GM12878 (cell line): ENCODE measurements at regions not wholly inside any gene's neighbourhood (a gene's known extent, or its start where the extent isn't known, plus 50 kb on each side); places are given as distances from the start of the nearest gene placed in this dataset.
"Not testable (repeated sequence)": the region's sequence is repeated elsewhere in the genome, so short reads cannot be mapped to it uniquely, and the experiment has no call there.

Source experiments
- CEBPB ChIP-seq, 2 experiments: fragments of 150-350 bp in 1 of 2; IDR thresholded peaks; 2 replicates each; pipeline ENCODE4 v1.6.1; 2012 to 2014; ENCODE audit warnings: low read depth in 2 of 2, low read length in 2 of 2, borderline replicate concordance in 1 of 2, inconsistent platforms in 1 of 2
- EP300 ChIP-seq, 2 experiments: fragments of 150-350 bp in 1 of 2; IDR thresholded peaks; 2 replicates each; pipeline ENCODE4 v1.6.1; 2011 to 2012; ENCODE audit warnings: low read depth in 2 of 2, low read length in 2 of 2, borderline replicate concordance in 1 of 2, improper control_type of control experiment in 1 of 2, inconsistent platforms in 1 of 2; ENCODE audit not compliant: control insufficient read depth in 1 of 2
- NR2C2 ChIP-seq: IDR thresholded peaks from 2 replicates; pipeline ENCODE4 v1.6.1; 2011; ENCODE audit warnings: borderline replicate concordance, low read depth; ENCODE audit not compliant: control insufficient read depth, insufficient read length
- POLR2A ChIP-seq: IDR thresholded peaks from 2 replicates; pipeline ENCODE4 v1.6.1; 2011; ENCODE audit warnings: low read depth, mild to moderate bottlenecking, low read length
- SIN3A ChIP-seq: IDR thresholded peaks from 2 replicates; pipeline ENCODE4 v1.6.1; 2012; ENCODE audit warnings: low read depth, low read length, improper control_type of control experiment
- SMC3 ChIP-seq: IDR thresholded peaks from 2 replicates; pipeline ENCODE4 v1.6.1; 2011; ENCODE audit warnings: low read length, improper control_type of control experiment, borderline replicate concordance
- TF ChIP-seq, protein P1 (sequence below), 3 experiments: IDR thresholded peaks in 2 of 3; conservative IDR thresholded peaks in 1 of 3; 2 replicates each; pipeline ENCODE4 v1.5.1; 2011; ENCODE audit warnings: low read depth in 3 of 3, low read length in 3 of 3, mild to moderate bottlenecking in 3 of 3, control low read depth in 2 of 3, moderate library complexity in 2 of 3, inconsistent platforms in 1 of 3, mixed read lengths in 1 of 3; ENCODE audit not compliant: control insufficient read depth in 2 of 3, insufficient read depth in 1 of 3; ENCODE audit errors: extremely low read depth in 1 of 3
- TF ChIP-seq, protein P2 (sequence below): IDR thresholded peaks from 2 replicates; pipeline ENCODE4 v1.6.1; 2011; ENCODE audit warnings: borderline replicate concordance, low read depth, mild to moderate bottlenecking, moderate library complexity, mixed read lengths, low read length; ENCODE audit not compliant: insufficient read depth; ENCODE audit errors: extremely low read length
- TF ChIP-seq, protein P3 (sequence below): fragments of 150-350 bp; IDR thresholded peaks from 2 replicates; pipeline ENCODE4 v1.6.1; 2016; ENCODE audit warnings: low read depth, low read length

DNA sequence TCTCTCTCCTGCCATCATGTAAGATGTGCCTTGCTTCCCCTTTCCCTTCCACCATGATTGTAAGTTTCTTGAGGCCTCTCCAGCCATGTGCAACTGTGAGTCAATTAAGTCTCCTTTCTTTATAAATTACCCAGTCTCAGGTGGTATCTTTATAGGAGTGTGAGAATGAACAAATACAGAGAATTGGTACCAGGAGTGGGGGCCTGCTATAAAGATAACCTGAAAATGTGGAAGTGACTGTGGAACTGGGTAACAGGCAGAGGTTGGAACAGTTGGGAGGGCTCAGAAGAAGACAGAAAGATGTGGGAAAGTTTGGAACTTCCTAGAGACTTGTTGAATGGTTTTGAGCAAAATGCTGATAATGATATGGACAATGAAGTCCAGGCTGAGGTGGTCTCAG is 50.8 kb upstream of the LTA4H start:
- TF ChIP-seq SIN3A; NR2C2; EP300 (IDR thresholded peaks at IDR 0.05; ENCODE audit: borderline replicate concordance in 1 of 2, control insufficient read depth in 1 of 2, low read depth in 2 of 2, low read length in 2 of 2); CEBPB (IDR thresholded peaks at IDR 0.05; ENCODE audit: borderline replicate concordance in 1 of 2, low read depth in 2 of 2, low read length in 2 of 2); SMC3; POLR2A: not testable (repeated sequence)
- TF ChIP-seq, protein P1, sequence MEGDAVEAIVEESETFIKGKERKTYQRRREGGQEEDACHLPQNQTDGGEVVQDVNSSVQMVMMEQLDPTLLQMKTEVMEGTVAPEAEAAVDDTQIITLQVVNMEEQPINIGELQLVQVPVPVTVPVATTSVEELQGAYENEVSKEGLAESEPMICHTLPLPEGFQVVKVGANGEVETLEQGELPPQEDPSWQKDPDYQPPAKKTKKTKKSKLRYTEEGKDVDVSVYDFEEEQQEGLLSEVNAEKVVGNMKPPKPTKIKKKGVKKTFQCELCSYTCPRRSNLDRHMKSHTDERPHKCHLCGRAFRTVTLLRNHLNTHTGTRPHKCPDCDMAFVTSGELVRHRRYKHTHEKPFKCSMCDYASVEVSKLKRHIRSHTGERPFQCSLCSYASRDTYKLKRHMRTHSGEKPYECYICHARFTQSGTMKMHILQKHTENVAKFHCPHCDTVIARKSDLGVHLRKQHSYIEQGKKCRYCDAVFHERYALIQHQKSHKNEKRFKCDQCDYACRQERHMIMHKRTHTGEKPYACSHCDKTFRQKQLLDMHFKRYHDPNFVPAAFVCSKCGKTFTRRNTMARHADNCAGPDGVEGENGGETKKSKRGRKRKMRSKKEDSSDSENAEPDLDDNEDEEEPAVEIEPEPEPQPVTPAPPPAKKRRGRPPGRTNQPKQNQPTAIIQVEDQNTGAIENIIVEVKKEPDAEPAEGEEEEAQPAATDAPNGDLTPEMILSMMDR (IDR thresholded peaks at IDR 0.05 in 2 of 3, conservative IDR thresholded peaks at IDR 0.05 in 1 of 3; ENCODE audit: control insufficient read depth in 2 of 3, extremely low read depth in 1 of 3, insufficient read depth in 1 of 3, low read depth in 3 of 3, low read length in 3 of 3) = not testable (repeated sequence)
- TF ChIP-seq, protein P2, sequence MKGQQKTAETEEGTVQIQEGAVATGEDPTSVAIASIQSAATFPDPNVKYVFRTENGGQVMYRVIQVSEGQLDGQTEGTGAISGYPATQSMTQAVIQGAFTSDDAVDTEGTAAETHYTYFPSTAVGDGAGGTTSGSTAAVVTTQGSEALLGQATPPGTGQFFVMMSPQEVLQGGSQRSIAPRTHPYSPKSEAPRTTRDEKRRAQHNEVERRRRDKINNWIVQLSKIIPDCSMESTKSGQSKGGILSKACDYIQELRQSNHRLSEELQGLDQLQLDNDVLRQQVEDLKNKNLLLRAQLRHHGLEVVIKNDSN = not testable (repeated sequence)
- TF ChIP-seq, protein P3, sequence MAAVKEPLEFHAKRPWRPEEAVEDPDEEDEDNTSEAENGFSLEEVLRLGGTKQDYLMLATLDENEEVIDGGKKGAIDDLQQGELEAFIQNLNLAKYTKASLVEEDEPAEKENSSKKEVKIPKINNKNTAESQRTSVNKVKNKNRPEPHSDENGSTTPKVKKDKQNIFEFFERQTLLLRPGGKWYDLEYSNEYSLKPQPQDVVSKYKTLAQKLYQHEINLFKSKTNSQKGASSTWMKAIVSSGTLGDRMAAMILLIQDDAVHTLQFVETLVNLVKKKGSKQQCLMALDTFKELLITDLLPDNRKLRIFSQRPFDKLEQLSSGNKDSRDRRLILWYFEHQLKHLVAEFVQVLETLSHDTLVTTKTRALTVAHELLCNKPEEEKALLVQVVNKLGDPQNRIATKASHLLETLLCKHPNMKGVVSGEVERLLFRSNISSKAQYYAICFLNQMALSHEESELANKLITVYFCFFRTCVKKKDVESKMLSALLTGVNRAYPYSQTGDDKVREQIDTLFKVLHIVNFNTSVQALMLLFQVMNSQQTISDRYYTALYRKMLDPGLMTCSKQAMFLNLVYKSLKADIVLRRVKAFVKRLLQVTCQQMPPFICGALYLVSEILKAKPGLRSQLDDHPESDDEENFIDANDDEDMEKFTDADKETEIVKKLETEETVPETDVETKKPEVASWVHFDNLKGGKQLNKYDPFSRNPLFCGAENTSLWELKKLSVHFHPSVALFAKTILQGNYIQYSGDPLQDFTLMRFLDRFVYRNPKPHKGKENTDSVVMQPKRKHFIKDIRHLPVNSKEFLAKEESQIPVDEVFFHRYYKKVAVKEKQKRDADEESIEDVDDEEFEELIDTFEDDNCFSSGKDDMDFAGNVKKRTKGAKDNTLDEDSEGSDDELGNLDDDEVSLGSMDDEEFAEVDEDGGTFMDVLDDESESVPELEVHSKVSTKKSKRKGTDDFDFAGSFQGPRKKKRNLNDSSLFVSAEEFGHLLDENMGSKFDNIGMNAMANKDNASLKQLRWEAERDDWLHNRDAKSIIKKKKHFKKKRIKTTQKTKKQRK = not testable (repeated sequence)
